ENCODE measurements at regions not wholly inside any gene's neighbourhood (a gene's known extent, or its start where the extent isn't known, plus 50 kb on each side); places are given as distances from the start of the nearest gene placed in this dataset.

DNA sequence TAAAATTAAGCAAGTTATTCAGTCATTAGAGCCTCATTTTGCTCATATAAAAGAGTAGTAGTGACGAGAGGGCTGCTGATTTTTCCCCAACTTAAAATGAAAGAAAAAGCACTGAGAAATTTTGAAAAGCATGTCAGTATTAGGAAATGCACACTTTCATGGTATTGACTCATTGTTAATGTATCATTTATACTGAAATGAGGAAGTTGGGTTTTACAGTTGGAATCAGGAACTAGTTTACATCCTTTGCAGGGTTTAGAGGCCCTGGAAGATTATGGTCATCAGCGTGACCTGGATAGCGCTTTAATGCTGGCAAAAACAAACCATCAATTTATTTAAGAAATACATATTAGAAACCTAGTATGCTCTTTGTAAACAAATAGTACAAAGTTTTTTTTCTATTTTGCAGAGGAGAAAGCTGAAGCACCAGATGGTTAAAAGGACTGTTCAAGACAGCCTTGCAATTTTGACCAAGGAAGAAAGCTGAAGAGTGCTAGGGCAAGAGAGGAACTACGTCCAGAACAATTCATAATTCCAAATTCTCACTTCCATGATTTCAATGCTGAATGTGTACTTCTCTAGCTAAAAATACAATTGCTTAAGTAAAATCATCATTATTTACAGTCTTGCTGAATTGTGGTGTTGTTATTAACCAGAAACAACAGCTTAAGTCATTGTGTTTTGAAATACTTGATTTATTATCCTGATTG is 94.8 kb upstream of the SGIP1 start:
- Histone ChIP-seq H3K27ac (peak overlapping the region; percentile 11 to 64 (median 30)), H3K36me3 (no peaks in the 10 kb centered on the region), H3K27me3 (no peaks in the 10 kb centered on the region), H3K4me1 (peaks cover 0 to 11% (median 7%) of the 10 kb centered on the region in 4 donors), H3K4me3 (no peak overlapping the region), H3K9me3 (no peaks in the 10 kb centered on the region)
- DNase-seq (no peak), ATAC-seq (ENCODE audit: low FRiP score in 2 of 2) (peak in 1 of 2 donors; percentile 85)
- 51 to 71% methylated on average over 4 of the region's 4 CpGs for WGBS, 2 donors
- TF ChIP-seq, protein P1, sequence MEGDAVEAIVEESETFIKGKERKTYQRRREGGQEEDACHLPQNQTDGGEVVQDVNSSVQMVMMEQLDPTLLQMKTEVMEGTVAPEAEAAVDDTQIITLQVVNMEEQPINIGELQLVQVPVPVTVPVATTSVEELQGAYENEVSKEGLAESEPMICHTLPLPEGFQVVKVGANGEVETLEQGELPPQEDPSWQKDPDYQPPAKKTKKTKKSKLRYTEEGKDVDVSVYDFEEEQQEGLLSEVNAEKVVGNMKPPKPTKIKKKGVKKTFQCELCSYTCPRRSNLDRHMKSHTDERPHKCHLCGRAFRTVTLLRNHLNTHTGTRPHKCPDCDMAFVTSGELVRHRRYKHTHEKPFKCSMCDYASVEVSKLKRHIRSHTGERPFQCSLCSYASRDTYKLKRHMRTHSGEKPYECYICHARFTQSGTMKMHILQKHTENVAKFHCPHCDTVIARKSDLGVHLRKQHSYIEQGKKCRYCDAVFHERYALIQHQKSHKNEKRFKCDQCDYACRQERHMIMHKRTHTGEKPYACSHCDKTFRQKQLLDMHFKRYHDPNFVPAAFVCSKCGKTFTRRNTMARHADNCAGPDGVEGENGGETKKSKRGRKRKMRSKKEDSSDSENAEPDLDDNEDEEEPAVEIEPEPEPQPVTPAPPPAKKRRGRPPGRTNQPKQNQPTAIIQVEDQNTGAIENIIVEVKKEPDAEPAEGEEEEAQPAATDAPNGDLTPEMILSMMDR (IDR thresholded peaks at IDR 0.05) = no peak
- no peak for TF ChIP-seq POLR2A (IDR thresholded peaks at IDR 0.05)
- TF ChIP-seq POLR2AphosphoS5 (IDR thresholded peaks at IDR 0.05) = no peak
- TF ChIP-seq EP300 (IDR thresholded peaks at IDR 0.05) = no peak

DNA sequence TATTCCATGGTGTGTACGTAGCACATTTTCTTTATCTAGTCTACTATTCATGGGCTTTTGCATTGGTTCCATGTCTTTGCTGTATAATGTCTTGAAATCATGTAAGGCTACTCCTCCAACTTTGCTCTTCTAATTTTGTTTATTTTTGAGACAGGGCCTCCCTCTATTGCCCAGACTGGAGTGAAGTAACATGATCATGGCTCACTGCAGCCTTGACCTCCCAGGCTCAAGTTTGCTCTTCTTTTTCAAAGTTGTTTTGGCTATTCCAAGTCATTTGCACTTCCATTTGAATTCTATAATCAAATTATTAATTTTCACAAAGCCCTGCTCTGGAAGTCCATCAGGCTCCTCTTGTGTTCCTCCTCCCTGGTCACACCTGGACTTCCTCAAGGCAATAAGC is 90.2 kb upstream of the SGIP1 start:
- Histone ChIP-seq H3K9me3 (no peaks in the 10 kb centered on the region), H3K4me3 (no peak overlapping the region), H3K27me3 (no peaks in the 10 kb centered on the region), H3K4me1 (peaks cover 8 to 17% (median 15%) of the 10 kb centered on the region in 4 donors), H3K27ac (no peak overlapping the region), H3K36me3 (no peaks in the 10 kb centered on the region)
- WGBS, 2 donors = 85 to 96% methylated on average over 1 of the region's 1 CpG
- no peak for ATAC-seq (ENCODE audit: low FRiP score in 2 of 2)
- no peak for DNase-seq
- TF ChIP-seq POLR2AphosphoS5 (IDR thresholded peaks at IDR 0.05) (no peak), EP300 (IDR thresholded peaks at IDR 0.05) (no peak), POLR2A (IDR thresholded peaks at IDR 0.05) (no peak)
- TF ChIP-seq, protein P1 (IDR thresholded peaks at IDR 0.05) = no peak

DNA sequence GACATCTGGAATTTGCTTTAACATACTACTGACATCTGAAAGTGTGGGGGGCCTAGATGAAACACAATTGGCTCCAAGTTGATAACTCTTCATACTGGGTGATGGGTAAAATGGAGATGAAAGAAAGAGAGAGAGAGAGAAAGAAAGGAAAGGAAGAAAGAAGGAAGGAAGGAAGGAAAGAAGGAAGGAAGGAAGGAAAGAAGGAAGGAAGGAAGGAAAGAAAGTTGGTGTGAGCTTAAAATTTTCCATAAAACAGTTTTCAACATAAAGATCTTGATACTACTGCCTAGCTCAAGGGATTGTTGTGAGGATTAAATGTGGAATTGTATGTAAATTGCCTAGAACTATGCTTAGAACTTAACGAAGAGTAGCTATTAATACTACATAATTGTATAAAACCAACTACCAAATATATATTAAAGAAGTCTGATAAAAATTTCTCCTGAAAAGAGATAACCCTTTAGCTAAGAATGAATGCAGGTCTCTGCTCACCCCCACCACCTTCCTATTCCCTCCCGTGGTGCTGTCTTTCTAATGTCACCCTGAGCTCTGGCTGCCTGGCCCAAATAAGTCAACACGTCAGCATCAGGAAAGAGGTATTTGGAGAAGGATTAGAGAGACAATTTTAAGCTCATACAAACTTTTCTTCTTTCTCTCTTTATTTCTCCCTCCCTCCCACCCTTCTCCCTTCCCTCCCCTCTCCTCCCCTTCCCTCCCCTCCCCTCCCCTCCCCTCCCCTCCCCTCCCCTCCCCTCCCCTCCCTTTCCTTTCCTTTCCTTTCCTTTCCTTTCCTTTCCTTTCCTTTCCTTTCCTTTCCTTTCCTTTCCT is 89.3 kb upstream of the SGIP1 start:
- no peak for ATAC-seq (ENCODE audit: low FRiP score in 2 of 2)

DNA sequence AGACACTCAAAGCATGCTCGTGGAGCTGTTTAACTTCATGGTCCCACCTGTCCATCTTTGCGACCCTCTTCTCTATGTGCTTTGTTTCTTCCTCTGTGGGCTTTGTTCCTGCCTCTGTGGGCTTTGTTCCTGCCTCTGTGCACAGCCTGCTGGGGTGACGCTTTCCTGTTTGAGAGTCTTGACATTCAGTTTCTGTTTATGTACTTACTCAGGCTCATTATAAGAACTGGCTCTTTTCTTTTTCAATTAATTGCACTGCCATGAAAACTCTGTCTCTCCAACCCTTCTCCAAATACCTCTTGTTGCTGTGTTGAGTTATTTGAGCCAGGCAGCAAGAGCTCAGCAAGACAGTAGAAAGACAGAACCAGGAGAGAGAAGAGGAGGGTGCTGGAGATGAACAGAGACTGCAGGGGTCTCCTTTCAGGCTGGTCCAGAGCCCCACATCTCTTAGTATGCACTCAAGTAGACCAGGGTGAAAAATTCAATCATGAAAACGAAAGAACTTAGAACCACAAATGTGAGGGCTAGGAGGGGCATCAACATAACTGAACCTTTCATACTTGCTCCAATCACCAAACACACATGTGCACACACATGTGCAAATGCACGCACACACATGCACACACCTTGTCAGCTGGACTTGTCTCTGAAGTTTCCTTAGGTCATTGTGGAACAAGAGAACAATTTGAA is 88.3 kb upstream of the SGIP1 start:
- Histone ChIP-seq H3K36me3 (no peaks in the 10 kb centered on the region), H3K27me3 (no peaks in the 10 kb centered on the region), H3K27ac (peak overlapping the region; percentile 46 to 66 (median 52)), H3K4me1 (peaks cover 5 to 27% (median 18%) of the 10 kb centered on the region in 4 donors), H3K4me3 (no peak overlapping the region), H3K9me3 (no peaks in the 10 kb centered on the region)
- 39 to 57% methylated on average over 5 of the region's 5 CpGs for WGBS, 2 donors
- peak in 1 of 2 donors; percentile 49 for DNase-seq
- peak in 1 of 2 donors; percentile 33 for ATAC-seq (ENCODE audit: low FRiP score in 2 of 2)
- TF ChIP-seq POLR2A (IDR thresholded peaks at IDR 0.05) (no peak), EP300 (IDR thresholded peaks at IDR 0.05) (no peak)
- TF ChIP-seq, protein P1 (IDR thresholded peaks at IDR 0.05) = no peak

More for the DNA sequence above, 89.3 kb upstream of the SGIP1 start:
- Histone ChIP-seq H3K36me3 (no peaks in the 10 kb centered on the region), H3K4me1 (peaks cover 5 to 17% (median 13%) of the 10 kb centered on the region in 4 donors), H3K27me3 (no peaks in the 10 kb centered on the region), H3K9me3 (no peaks in the 10 kb centered on the region), H3K27ac (peak overlapping the region in 1 of 4 donors; percentile 57), H3K4me3 (no peak overlapping the region)
- 55% methylated on average over 3 of the region's 3 CpGs for WGBS, 2 donors
- no peak for DNase-seq
- TF ChIP-seq EP300 (IDR thresholded peaks at IDR 0.05) (no peak), POLR2A (IDR thresholded peaks at IDR 0.05) (no peak), POLR2AphosphoS5 (IDR thresholded peaks at IDR 0.05) (no peak)
- TF ChIP-seq, protein P1 (IDR thresholded peaks at IDR 0.05) = no peak
